H1 (cell line): ENCODE measurements at regions not wholly inside any gene's neighbourhood (a gene's known extent, or its start where the extent isn't known, plus 50 kb on each side); places are given as distances from the start of the nearest gene placed in this dataset.

Experiments
- CTCF ChIA-PET: fragments of 300-600 bp; sonication (Branson Sonifier 250); formaldehyde crosslinking; loops from one replicate; lab custom pipeline; 2021; ENCODE audit not compliant: partially characterized antibody; lab: Charles Lee
- POLR2A ChIA-PET: fragments of 300-600 bp; sonication (Branson Sonifier 250); formaldehyde crosslinking; loops from one replicate; lab custom pipeline; 2021; ENCODE audit warnings: inconsistent platforms; ENCODE audit not compliant: partially characterized antibody; lab: Charles Lee
- DNase-seq, 2 experiments: peaks; one replicate each; pipeline versions ENCODE4 v3.0.0 to v3.0.0-alpha.2; 2010 to 2022; ENCODE audit warnings: low spot score in 2 of 2, low read depth in 1 of 2, mixed read lengths in 1 of 2
- FAIRE-seq: peaks from 2 replicates; lab custom pipeline; 2011; peaks lifted over from hg19 to GRCh38; lab: Jason Lieb, UNC
- H2AFZ ChIP-seq: 2 replicates; pipeline ENCODE4 v1.8.1; 2012; ENCODE audit warnings: low read length, inconsistent platforms
- H2AK5ac ChIP-seq: 2 replicates; pipeline ENCODE4 v1.6.1; 2013; ENCODE audit warnings: low read depth, low read length
- H2BK120ac ChIP-seq: replicated peaks from 2 replicates; pipeline ENCODE3; 2013; ENCODE audit warnings: low read depth, low read length, inconsistent platforms
- H2BK12ac ChIP-seq: 2 replicates; pipeline ENCODE4 v1.6.1; 2013; ENCODE audit warnings: low read depth, low read length
- H2BK15ac ChIP-seq: 2 replicates; pipeline ENCODE4 v1.6.1; 2013; ENCODE audit warnings: low read length
- H2BK20ac ChIP-seq: 2 replicates; pipeline ENCODE4 v1.6.1; 2013; ENCODE audit warnings: low read length
- H2BK5ac ChIP-seq: 2 replicates; pipeline ENCODE4 v1.6.1; 2013; ENCODE audit warnings: low read depth, low read length
- H3K14ac ChIP-seq: 2 replicates; pipeline ENCODE4 v1.6.1; 2013; ENCODE audit warnings: inconsistent platforms; ENCODE audit not compliant: insufficient read length
- H3K18ac ChIP-seq: 2 replicates; pipeline ENCODE4 v1.6.1; 2013; ENCODE audit warnings: low read length; ENCODE audit errors: extremely low read depth
- H3K23ac ChIP-seq: 2 replicates; pipeline ENCODE4 v1.6.1; 2013; ENCODE audit warnings: inconsistent platforms; ENCODE audit not compliant: insufficient read length
- H3K23me2 ChIP-seq: 2 replicates; pipeline ENCODE4 v1.6.1; 2013; ENCODE audit warnings: low read depth, low read length
- H3K27ac ChIP-seq: 2 replicates; pipeline ENCODE4 v1.6.1; 2011; ENCODE audit warnings: low read depth, low read length, inconsistent platforms
- H3K27me3 ChIP-seq, 4 experiments: replicated peaks in 1 of 4; 1 replicate in 1 of 4; 2 replicates in 3 of 4; pipeline versions ENCODE4 v1.6.1 to v1.8.1; 2011 to 2013; ENCODE audit warnings: low read length in 3 of 4, mild to moderate bottlenecking in 3 of 4, inconsistent platforms in 2 of 4, mixed read lengths in 2 of 4, moderate library complexity in 1 of 4; ENCODE audit not compliant: control insufficient read depth in 3 of 4, insufficient read depth in 3 of 4; ENCODE audit errors: extremely low read depth in 1 of 4
- H3K36me3 ChIP-seq, 4 experiments: 2 replicates each; pipeline versions ENCODE4 v1.6.1 to v1.8.1; 2011 to 2013; ENCODE audit warnings: mild to moderate bottlenecking in 4 of 4, low read length in 3 of 4, moderate library complexity in 2 of 4, control low read depth in 1 of 4, inconsistent platforms in 1 of 4; ENCODE audit not compliant: insufficient read depth in 4 of 4, control insufficient read depth in 2 of 4
- H3K4ac ChIP-seq: replicated peaks from 2 replicates; pipeline ENCODE3; 2013; ENCODE audit warnings: low read length, low read depth, mixed read lengths, inconsistent platforms; ENCODE audit not compliant: insufficient read length
- H3K4me1 ChIP-seq, 4 experiments: replicated peaks in 1 of 4; 1 replicate in 1 of 4; 2 replicates in 3 of 4; pipeline versions ENCODE4 v1.6.1 to v1.8.1; 2011 to 2013; ENCODE audit warnings: low read length in 3 of 4, inconsistent platforms in 2 of 4, mixed read lengths in 1 of 4; ENCODE audit not compliant: insufficient read depth in 4 of 4, control insufficient read depth in 3 of 4
- H3K4me2 ChIP-seq, 2 experiments: 2 replicates each; pipeline versions ENCODE4 v1.6.1 to v1.8.1; 2011 to 2013; ENCODE audit warnings: low read depth in 2 of 2, low read length in 2 of 2, control low read depth in 1 of 2, inconsistent platforms in 1 of 2, mild to moderate bottlenecking in 1 of 2; ENCODE audit not compliant: insufficient read depth in 1 of 2
- H3K4me3 ChIP-seq, 4 experiments: fragments of 200-600, 300-600 bp in 1 of 4; sonication (generic), shearing (Covaris generic), sonication (Bioruptor Twin) in 1 of 4; 2 replicates each; pipeline versions ENCODE4 v1.5.1 to v1.8.1; 2011 to 2016; ENCODE audit warnings: low read length in 4 of 4, low read depth in 3 of 4, control low read depth in 2 of 4, inconsistent platforms in 2 of 4, mild to moderate bottlenecking in 2 of 4, mixed read lengths in 1 of 4, moderate library complexity in 1 of 4; ENCODE audit not compliant: insufficient read depth in 2 of 4; ENCODE audit errors: extremely low read depth in 1 of 4
- H3K56ac ChIP-seq: replicated peaks from 2 replicates; pipeline ENCODE3; 2013; ENCODE audit warnings: low read depth, mild to moderate bottlenecking, mixed read lengths, low read length, inconsistent platforms; ENCODE audit not compliant: insufficient read length
- H3K79me1 ChIP-seq: 2 replicates; pipeline ENCODE4 v1.6.1; 2013; ENCODE audit warnings: low read depth, low read length, control low read depth
- H3K79me2 ChIP-seq, 2 experiments: 2 replicates each; pipeline versions ENCODE4 v1.6.1 to v1.8.1; 2012 to 2013; ENCODE audit warnings: low read length in 2 of 2, mild to moderate bottlenecking in 2 of 2, inconsistent platforms in 1 of 2; ENCODE audit not compliant: insufficient read depth in 2 of 2, control insufficient read depth in 1 of 2
- H3K9ac ChIP-seq, 4 experiments: replicated peaks in 1 of 4; 1 replicate in 1 of 4; 2 replicates in 3 of 4; pipeline versions ENCODE4 v1.6.1 to v1.8.1; 2011 to 2013; ENCODE audit warnings: low read depth in 3 of 4, low read length in 3 of 4, control low read depth in 2 of 4, mild to moderate bottlenecking in 2 of 4, moderate library complexity in 2 of 4, inconsistent platforms in 1 of 4; ENCODE audit errors: extremely low read depth in 1 of 4
- H3K9me3 ChIP-seq, 2 experiments: 2 replicates each; pipeline versions ENCODE4 v1.6.1 to v1.8.1; 2012 to 2013; ENCODE audit warnings: mild to moderate bottlenecking in 2 of 2, moderate library complexity in 2 of 2, control low read depth in 1 of 2, inconsistent platforms in 1 of 2, low read depth in 1 of 2, low read length in 1 of 2, mixed read lengths in 1 of 2; ENCODE audit not compliant: insufficient read depth in 2 of 2
- H4K20me1 ChIP-seq, 2 experiments: replicated peaks in 1 of 2; 2 replicates each; pipeline versions ENCODE3 to v1.8.1; 2011 to 2013; ENCODE audit warnings: inconsistent platforms in 2 of 2, low read length in 2 of 2, mild to moderate bottlenecking in 1 of 2; ENCODE audit not compliant: insufficient read depth in 2 of 2, control insufficient read depth in 1 of 2
- H4K5ac ChIP-seq: 2 replicates; pipeline ENCODE4 v1.6.1; 2013; ENCODE audit warnings: low read length, low read depth, mixed read lengths, inconsistent platforms; ENCODE audit not compliant: insufficient read length
- H4K8ac ChIP-seq: 2 replicates; pipeline ENCODE4 v1.8.0; 2013; ENCODE audit warnings: mild to moderate bottlenecking, moderate library complexity, low read length, inconsistent platforms; ENCODE audit not compliant: insufficient read depth; ENCODE audit errors: extremely low read depth
- H4K91ac ChIP-seq: replicated peaks from 2 replicates; pipeline ENCODE3; 2013; ENCODE audit warnings: low read length, mixed read lengths, inconsistent platforms; ENCODE audit not compliant: insufficient read length
- USF2 ChIP-seq: IDR thresholded peaks from 2 replicates; pipeline ENCODE4 v1.6.1; 2011; ENCODE audit warnings: low read length, improper control_type of control experiment
- WGBS, 2 experiments: shearing (Covaris generic) in 1 of 2; methylation state at CpG; one replicate each; pipeline versions ENCODE4 v1.1.6 to v1.1.7; 2013 to 2015; ENCODE audit warnings: low lambda C conversion rate in 2 of 2, mixed read lengths in 2 of 2, inconsistent platforms in 1 of 2, low coverage in 1 of 2, missing lambda C conversion rate in 1 of 2; ENCODE audit not compliant: insufficient replicate concordance in 2 of 2, insufficient coverage in 1 of 2, insufficient read length in 1 of 2; ENCODE audit errors: extremely low coverage in 1 of 2, missing lambda C conversion rate in 1 of 2; 5-methylcytosine and 5-hydroxymethylcytosine counted together

DNA sequence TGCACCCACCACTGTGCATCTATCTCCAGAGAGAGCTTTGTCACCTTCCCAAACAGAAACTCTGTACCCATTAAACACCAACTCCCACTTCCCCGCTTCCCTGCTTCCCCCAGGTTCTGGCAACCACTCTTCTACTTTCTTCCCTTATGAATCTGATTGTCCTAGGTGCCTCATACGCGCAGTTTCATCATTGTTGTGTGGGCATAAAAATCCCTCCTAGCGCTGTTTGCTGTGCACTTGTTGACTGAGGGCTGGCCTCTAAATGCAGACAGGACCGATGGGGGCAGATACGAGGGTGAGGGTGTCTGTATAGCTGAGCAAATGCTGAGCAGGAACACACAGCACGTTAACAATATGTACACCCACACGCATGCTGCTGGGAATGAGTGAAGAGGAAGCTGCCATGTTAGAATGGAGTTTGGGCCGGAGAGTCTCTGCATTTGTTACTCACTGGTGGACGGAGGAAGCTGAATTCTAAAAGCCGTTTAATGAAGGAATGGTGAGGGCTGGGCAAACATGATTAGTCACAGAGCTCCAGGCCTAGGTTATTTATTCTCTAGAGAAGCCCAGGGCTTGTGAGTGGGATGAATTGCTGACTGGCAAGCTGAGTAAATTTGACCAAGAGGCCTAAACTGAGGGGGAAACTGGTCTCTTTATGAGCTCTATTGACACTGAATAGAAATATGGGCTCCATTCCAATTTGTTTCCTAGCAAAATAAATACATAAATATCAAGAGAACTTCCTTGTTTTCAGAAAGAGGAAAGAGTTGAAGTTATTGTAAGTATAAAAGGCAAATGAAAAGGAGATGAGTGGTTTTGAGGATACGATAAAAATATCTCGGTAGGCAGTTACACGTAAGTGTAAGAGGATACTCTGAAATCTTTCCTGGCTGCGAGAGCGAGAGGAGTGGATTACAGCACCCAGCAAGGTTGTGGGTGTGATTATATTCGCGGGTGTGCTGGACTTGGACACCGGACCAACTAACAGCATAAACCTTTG is 95.9 kb upstream of the RPS6KA3 start:
- peak overlapping the region; percentile 79; the same call in 1 of the 2 replicates for H4K8ac ChIP-seq
- H3K4me2 ChIP-seq = no peak overlapping the region
- H2BK20ac ChIP-seq = no peak overlapping the region
- no peak overlapping the region for H2AFZ ChIP-seq
- H3K4me3 ChIP-seq = no peak overlapping the region
- H3K56ac ChIP-seq = no peak overlapping the region
- no peak overlapping the region for H3K4ac ChIP-seq
- FAIRE-seq (no peak), DNase-seq (no peak)
- H2BK15ac ChIP-seq = no peak overlapping the region
- H3K14ac ChIP-seq = no peak overlapping the region
- H3K9ac ChIP-seq = no peak overlapping the region
- no peak overlapping the region for H3K18ac ChIP-seq
- H3K79me1 ChIP-seq = no peaks in the 10 kb centered on the region
- H3K27ac ChIP-seq = no peak overlapping the region
- H2BK5ac ChIP-seq = no peak overlapping the region
- no peak overlapping the region for H2BK12ac ChIP-seq
- 87 to 100% methylated on average over 1 to 19 of the region's 19 CpGs for WGBS, 2 experiments
- no peaks in the 10 kb centered on the region for H4K20me1 ChIP-seq
- H3K23me2 ChIP-seq = no peaks in the 10 kb centered on the region
- no peaks in the 10 kb centered on the region for H3K79me2 ChIP-seq
- no peak overlapping the region for H2AK5ac ChIP-seq
- no peak overlapping the region for H3K23ac ChIP-seq
- CTCF ChIA-PET = interaction anchor here (1.0 kb wide), 1 partner anchor 110 kb away, joined by 3 read pairs; no protein-coding TSS in a partner anchor
- H3K36me3 ChIP-seq = no peaks in the 10 kb centered on the region
- no peaks in the 10 kb centered on the region for H3K4me1 ChIP-seq
- no peak for TF ChIP-seq USF2
- TF ChIP-seq, all 59 proteins: peak for 0
- Histone ChIP-seq H3K9me3 (no peaks in the 10 kb centered on the region), H4K5ac (no peak overlapping the region), H2BK120ac (no peak overlapping the region), H4K91ac (no peak overlapping the region), H3K27me3 (no peaks in the 10 kb centered on the region)
- POLR2A ChIA-PET = interaction anchor here (0.8 kb wide), 1 partner anchor 221 kb away, joined by 3 read pairs; the partner anchor contains the start of gene EIF1AX
